Activated CD8-positive, alpha-beta T cell treated with anti-CD3 and anti-CD28 coated beads, Interleukin-2, amount 10 ng/mL, durations not matched to agents 7 days and 5 days (primary cell): ENCODE measurements at regions not wholly inside any gene's neighbourhood (a gene's known extent, or its start where the extent isn't known, plus 50 kb on each side); places are given as distances from the start of the nearest gene placed in this dataset.

Source experiments
- ATAC-seq: fragments of 150-1000 bp; cut with Tn5 transposase; one replicate; pipeline ENCODE4 v1.10.0; 2021; ENCODE audit warnings: moderate library complexity
- CTCF ChIA-PET: fragments of 350-600 bp; sonication (Branson Sonifier 250); formaldehyde crosslinking; loops from one replicate; lab custom pipeline; 2021; ENCODE audit warnings: antibody characterized with exemption; lab: Charles Lee
- POLR2A ChIA-PET: fragments of 350-600 bp; sonication (Branson Sonifier 250); formaldehyde crosslinking; loops from one replicate; lab custom pipeline; 2021; ENCODE audit warnings: antibody characterized with exemption; lab: Charles Lee
- DNase-seq: peaks from one replicate; pipeline ENCODE4 v3.0.0-alpha.2; 2020
- H3K27ac Mint-ChIP-seq: one replicate; pipeline ENCODE4 v1.8.0; 2021; ENCODE audit warnings: mild to moderate bottlenecking, mixed read lengths
- H3K27me3 Mint-ChIP-seq: one replicate; pipeline ENCODE4 v1.8.0; 2021; ENCODE audit warnings: low read depth, mixed read lengths
- H3K36me3 Mint-ChIP-seq: one replicate; pipeline ENCODE4 v1.8.0; 2021; ENCODE audit warnings: low read depth, mixed read lengths
- H3K4me1 Mint-ChIP-seq: one replicate; pipeline ENCODE4 v1.8.0; 2021; ENCODE audit warnings: low read depth, mixed read lengths
- H3K4me3 Mint-ChIP-seq: one replicate; pipeline ENCODE4 v1.8.0; 2021; ENCODE audit warnings: mild to moderate bottlenecking, mixed read lengths
- H3K9me3 Mint-ChIP-seq: one replicate; pipeline ENCODE4 v1.8.0; 2022; ENCODE audit warnings: mixed read lengths; ENCODE audit not compliant: insufficient read depth

DNA sequence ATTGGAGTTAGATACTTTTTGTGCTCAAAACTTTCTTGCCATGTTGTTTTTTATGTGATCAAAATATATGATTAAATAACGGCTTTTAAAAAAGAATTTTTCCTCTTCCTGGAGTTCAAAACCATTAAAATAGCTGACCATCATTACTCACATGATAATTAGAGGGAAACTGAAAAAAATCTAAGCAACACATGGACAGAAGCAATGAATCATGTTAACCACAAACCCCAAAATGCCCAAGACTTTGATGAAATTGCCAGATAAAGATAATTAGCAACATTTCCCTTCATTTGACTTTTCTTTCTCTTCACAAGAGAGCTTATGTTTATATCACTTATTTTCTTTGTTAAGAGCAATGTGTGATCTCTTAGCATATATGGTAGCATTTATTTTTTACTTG is 1294.2 kb downstream of the EFNA5 start:
- no peaks in the 10 kb centered on the region for H3K9me3 Mint-ChIP-seq
- ChIA-PET CTCF (interaction anchor here (1.3 kb wide), 1 partner anchor 9 kb away, joined by 3 read pairs; no protein-coding TSS in a partner anchor), POLR2A (no interaction called here)
- DNase-seq (no peak), ATAC-seq (no peak)
- no peaks in the 10 kb centered on the region for H3K27me3 Mint-ChIP-seq
- H3K36me3 Mint-ChIP-seq: no peaks in the 10 kb centered on the region
- no peak overlapping the region for H3K4me3 Mint-ChIP-seq
- no peak overlapping the region for H3K27ac Mint-ChIP-seq
- H3K4me1 Mint-ChIP-seq: no peaks in the 10 kb centered on the region

DNA sequence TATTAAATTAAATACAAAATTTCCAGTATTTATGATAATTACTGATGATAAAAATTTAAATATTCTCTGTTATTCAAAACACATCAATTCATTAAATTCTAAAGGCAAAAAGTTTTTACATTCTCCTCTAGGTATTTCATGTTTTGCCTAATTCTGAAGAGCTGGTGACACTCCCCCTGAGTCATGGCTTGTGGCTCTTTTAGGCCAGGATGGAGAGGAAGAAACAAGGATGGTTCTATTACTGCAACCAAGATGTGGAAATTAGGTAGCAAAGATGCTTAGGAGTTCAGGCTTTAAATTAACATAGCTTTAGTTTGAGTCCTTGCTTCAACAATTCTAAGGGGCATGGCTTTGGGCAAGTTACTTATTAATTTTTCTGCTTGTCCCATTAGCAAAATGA is 1295.8 kb downstream of the EFNA5 start:
- no peak overlapping the region for H3K4me3 Mint-ChIP-seq
- CTCF ChIA-PET: no interaction called here
- ATAC-seq: no peak
- peaks cover 5% of the 10 kb centered on the region for H3K9me3 Mint-ChIP-seq
- DNase-seq: no peak
- no peaks in the 10 kb centered on the region for H3K36me3 Mint-ChIP-seq
- POLR2A ChIA-PET: no interaction called here
- no peak overlapping the region for H3K27ac Mint-ChIP-seq
- no peaks in the 10 kb centered on the region for H3K27me3 Mint-ChIP-seq
- H3K4me1 Mint-ChIP-seq: no peaks in the 10 kb centered on the region

DNA sequence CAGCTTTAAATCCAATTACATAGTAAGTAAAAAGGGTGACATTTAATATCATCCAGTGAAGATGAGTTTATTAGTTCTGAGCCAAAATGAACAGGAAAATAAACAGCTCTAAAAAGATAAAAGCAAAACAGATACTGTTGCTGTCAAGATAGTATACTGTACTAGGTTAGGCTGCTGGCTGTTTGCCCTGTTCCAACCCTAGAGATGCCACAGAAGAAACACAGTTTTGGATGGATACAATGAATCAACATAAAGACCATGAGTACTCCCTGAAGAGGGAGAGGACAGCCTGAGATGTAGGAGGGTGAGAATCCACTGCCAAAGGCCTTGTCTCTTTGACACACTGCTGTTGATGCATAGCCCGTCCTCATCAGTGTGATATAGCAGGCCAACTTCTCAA is 1302.7 kb downstream of the EFNA5 start:
- Mint-ChIP-seq H3K4me3 (no peak overlapping the region), H3K36me3 (no peaks in the 10 kb centered on the region), H3K27ac (no peak overlapping the region), H3K9me3 (peaks cover 5% of the 10 kb centered on the region), H3K4me1 (no peaks in the 10 kb centered on the region), H3K27me3 (no peaks in the 10 kb centered on the region)
- DNase-seq (no peak), ATAC-seq (no peak)
- ChIA-PET POLR2A (no interaction called here), CTCF (interaction anchor here (1.2 kb wide), 1 partner anchor 8 kb away, joined by 3 read pairs; no protein-coding TSS in a partner anchor)

DNA sequence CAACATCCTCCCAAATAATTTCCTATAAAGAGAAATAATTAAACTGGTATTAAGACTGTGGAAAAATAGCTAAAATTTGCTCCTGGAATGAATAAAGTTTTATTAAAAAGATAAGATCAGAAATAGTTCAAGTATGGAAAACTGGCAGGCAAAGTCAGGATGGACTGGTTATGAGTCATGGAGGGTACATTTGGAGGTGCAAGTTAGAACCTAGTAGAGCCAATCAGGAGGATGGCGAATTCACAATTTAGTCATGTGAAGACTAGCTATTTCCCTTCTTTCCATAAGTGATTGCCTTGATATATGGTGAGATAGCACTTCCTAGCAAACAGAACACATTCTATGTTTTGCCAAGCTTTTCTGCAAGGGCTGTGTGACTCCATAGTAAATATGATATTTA is 1303.5 kb downstream of the EFNA5 start:
- no peak for ATAC-seq
- Mint-ChIP-seq H3K4me3 (no peak overlapping the region), H3K4me1 (no peaks in the 10 kb centered on the region), H3K27me3 (no peaks in the 10 kb centered on the region), H3K9me3 (peaks cover 9% of the 10 kb centered on the region), H3K36me3 (no peaks in the 10 kb centered on the region), H3K27ac (no peak overlapping the region)
- no peak for DNase-seq
- ChIA-PET CTCF (interaction anchor here (1.2 kb wide), 1 partner anchor 9 kb away, joined by 3 read pairs; no protein-coding TSS in a partner anchor), POLR2A (no interaction called here)

DNA sequence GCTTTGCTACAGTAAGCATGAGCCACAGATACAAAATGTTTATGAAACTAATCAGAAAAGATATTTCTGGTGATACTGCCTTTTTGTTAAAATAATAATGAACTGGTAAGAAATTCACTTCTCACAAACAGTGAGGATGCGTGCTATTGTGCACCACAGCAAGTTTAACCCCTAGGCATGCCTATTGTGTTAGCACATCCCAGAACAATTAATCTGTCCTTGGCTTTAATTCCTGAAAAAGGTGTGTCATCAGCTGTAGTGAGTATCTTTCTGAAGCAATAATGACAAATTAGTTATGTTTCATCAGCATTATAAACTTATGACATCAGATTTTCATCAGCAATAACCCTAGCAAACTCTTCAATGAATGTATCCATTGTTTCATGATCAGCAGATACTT is 1307.2 kb downstream of the EFNA5 start:
- peaks cover 7% of the 10 kb centered on the region for H3K9me3 Mint-ChIP-seq
- ChIA-PET CTCF (no interaction called here), POLR2A (no interaction called here)
- ATAC-seq: no peak
- no peak for DNase-seq
- no peak overlapping the region for H3K4me3 Mint-ChIP-seq
- no peak overlapping the region for H3K27ac Mint-ChIP-seq
- no peaks in the 10 kb centered on the region for H3K27me3 Mint-ChIP-seq
- H3K4me1 Mint-ChIP-seq: no peaks in the 10 kb centered on the region
- no peaks in the 10 kb centered on the region for H3K36me3 Mint-ChIP-seq

DNA sequence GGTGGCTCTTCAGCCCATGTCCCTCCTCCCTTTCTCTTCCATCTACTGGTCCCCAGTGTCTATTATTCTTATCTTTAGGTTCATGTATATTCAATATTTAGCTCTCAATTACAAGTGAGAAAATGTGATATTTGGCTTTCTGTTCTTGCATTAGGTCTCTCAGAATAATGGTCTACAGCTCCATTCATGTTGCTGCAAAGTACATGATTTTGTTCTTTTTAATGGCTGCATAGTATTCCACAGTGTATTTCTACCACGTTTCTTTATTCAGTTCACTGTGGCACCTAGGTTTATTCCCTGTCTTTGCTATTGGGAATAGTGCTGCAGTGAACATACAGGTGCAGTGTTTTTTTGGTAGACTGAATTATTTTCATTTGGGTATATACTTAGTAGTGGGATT is 1308.8 kb downstream of the EFNA5 start:
- no peaks in the 10 kb centered on the region for H3K27me3 Mint-ChIP-seq
- no peak overlapping the region for H3K4me3 Mint-ChIP-seq
- no peak for DNase-seq
- ChIA-PET POLR2A (no interaction called here), CTCF (no interaction called here)
- no peak for ATAC-seq
- H3K4me1 Mint-ChIP-seq: no peaks in the 10 kb centered on the region
- H3K36me3 Mint-ChIP-seq: no peaks in the 10 kb centered on the region
- peaks cover 7% of the 10 kb centered on the region for H3K9me3 Mint-ChIP-seq
- H3K27ac Mint-ChIP-seq: no peak overlapping the region

DNA sequence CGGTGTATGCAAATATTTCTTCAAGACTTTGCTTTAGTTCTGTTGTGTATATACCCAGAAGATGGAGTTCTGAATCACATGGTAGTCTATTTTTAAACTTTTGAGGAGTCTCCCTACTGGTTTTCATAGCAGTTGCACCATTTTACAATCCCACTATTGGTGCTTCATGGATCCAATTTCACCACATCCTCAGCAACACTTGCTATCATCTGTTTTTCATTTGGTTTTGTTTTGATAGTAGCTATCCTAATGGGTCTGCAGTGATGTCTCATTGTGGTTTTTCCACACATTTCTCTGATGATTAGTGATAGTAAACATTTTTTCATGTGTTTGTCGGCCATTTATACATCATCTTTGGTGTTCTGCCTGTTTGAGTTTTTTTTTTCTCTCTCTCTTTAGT is 1339.3 kb downstream of the EFNA5 start:
- ChIA-PET POLR2A (no interaction called here), CTCF (no interaction called here)
- Mint-ChIP-seq H3K9me3 (peaks cover 8% of the 10 kb centered on the region), H3K27ac (no peak overlapping the region), H3K36me3 (no peaks in the 10 kb centered on the region), H3K4me3 (no peak overlapping the region), H3K4me1 (no peaks in the 10 kb centered on the region), H3K27me3 (no peaks in the 10 kb centered on the region)
- DNase-seq (no peak), ATAC-seq (no peak)

DNA sequence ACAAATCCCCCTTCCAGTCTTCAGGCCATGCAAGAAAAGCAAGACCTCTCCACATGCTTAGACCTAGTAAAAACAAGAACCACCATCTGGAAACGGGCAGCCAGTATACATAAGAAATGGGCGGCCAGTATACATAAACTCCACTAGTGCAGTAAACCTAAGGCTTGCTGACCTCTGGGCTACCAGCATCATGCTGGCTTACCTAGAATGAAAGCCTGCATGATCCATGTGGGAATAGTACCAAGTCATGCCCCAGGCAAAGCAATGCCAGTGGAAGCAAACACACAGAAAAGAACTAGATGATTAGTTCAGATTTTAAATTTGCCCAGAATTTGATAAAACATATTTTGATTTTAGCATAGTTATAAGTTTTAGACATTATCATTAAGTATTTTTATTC is 1346.4 kb downstream of the EFNA5 start:
- no peak overlapping the region for H3K4me3 Mint-ChIP-seq

DNA sequence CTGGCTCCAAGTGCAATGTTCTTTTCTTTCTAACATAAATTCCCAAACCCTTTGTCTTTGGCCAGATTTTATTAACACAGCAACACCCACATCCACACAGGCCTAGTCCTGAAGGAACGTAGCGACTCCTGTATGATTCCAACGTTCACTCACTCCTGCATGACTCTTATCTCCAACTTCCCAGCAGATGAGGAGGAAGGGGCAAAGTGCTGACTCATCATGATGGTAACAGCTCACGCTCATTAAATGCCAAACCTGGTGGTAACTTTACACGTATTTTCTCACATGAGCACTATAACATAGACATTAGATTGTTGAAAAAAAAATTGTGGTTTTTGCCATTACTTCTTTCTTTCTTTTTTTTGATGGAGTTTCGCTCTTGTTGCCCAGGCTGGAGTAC is 1349.5 kb downstream of the EFNA5 start:
- DNase-seq: no peak
- ATAC-seq: no peak
- Mint-ChIP-seq H3K27ac (no peak overlapping the region), H3K4me1 (no peaks in the 10 kb centered on the region), H3K4me3 (no peak overlapping the region), H3K27me3 (no peaks in the 10 kb centered on the region), H3K9me3 (peaks cover 3% of the 10 kb centered on the region), H3K36me3 (no peaks in the 10 kb centered on the region)
- POLR2A ChIA-PET: no interaction called here
- CTCF ChIA-PET: no interaction called here

More for the DNA sequence above, 1346.4 kb downstream of the EFNA5 start:
- H3K27me3 Mint-ChIP-seq: no peaks in the 10 kb centered on the region
- no peaks in the 10 kb centered on the region for H3K4me1 Mint-ChIP-seq
- no peak for DNase-seq
- ChIA-PET CTCF (no interaction called here), POLR2A (no interaction called here)
- H3K36me3 Mint-ChIP-seq: no peaks in the 10 kb centered on the region
- peaks cover 12% of the 10 kb centered on the region for H3K9me3 Mint-ChIP-seq
- no peak overlapping the region for H3K27ac Mint-ChIP-seq
- no peak for ATAC-seq

DNA sequence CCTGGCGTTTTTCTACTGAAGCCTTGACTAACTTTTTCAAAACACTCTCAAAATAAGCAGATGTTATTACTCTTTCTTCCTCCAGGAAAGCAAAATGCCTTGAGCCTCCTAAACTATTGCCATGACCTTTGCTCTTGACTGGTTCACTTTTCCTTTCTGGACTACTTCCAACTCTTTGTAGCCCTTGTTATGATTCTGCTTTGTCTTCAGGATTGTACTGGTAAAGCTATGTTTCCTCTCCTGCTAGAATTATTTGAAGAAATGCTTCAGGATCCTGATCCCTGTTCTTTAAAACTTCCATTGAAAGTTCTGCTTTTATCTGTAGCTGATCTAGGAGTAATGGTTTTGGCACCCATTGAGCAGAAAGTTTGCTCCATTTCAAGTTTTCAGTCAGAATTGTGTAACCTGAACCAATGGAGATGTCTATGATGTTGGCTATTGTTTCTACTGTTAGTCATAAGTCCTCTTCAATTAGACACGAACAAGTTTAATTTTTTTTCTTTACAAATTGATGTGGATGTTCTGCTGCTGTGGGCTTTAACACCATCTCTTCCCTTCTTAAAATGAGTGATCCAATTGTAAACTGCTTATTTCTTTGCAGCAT is 1356.4 kb downstream of the EFNA5 start:
- no peak overlapping the region for H3K4me3 Mint-ChIP-seq
- H3K27me3 Mint-ChIP-seq: no peaks in the 10 kb centered on the region
- H3K27ac Mint-ChIP-seq: no peak overlapping the region
- no peaks in the 10 kb centered on the region for H3K9me3 Mint-ChIP-seq
- DNase-seq: no peak
- ATAC-seq: no peak
- no peaks in the 10 kb centered on the region for H3K4me1 Mint-ChIP-seq
- no peaks in the 10 kb centered on the region for H3K36me3 Mint-ChIP-seq
- ChIA-PET POLR2A (no interaction called here), CTCF (no interaction called here)

DNA sequence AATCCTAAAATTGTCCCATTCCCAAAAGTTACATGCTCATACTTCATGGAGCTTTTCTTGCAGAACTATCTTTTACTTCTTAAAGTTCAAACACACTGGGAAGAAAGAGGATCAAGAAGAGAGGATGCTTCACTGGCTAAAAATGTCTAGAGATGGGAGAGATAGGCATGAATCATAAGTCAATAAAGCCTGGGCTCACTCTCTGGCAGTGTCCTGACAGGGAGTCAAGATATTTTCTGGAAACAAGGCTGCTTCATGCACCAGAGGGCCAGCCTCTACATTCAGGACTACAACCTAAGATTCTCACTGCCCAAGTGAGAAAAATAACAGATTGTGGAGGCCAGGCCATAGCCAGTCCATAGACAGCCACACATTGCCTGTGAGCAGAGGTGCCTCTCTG is 1358.4 kb downstream of the EFNA5 start:
- H3K9me3 Mint-ChIP-seq: no peaks in the 10 kb centered on the region
- no peak overlapping the region for H3K4me3 Mint-ChIP-seq
- H3K36me3 Mint-ChIP-seq: no peaks in the 10 kb centered on the region
- no peaks in the 10 kb centered on the region for H3K4me1 Mint-ChIP-seq
- H3K27me3 Mint-ChIP-seq: no peaks in the 10 kb centered on the region
- H3K27ac Mint-ChIP-seq: no peak overlapping the region
- ATAC-seq (no peak), DNase-seq (no peak)
- CTCF ChIA-PET: no interaction called here
- POLR2A ChIA-PET: no interaction called here

DNA sequence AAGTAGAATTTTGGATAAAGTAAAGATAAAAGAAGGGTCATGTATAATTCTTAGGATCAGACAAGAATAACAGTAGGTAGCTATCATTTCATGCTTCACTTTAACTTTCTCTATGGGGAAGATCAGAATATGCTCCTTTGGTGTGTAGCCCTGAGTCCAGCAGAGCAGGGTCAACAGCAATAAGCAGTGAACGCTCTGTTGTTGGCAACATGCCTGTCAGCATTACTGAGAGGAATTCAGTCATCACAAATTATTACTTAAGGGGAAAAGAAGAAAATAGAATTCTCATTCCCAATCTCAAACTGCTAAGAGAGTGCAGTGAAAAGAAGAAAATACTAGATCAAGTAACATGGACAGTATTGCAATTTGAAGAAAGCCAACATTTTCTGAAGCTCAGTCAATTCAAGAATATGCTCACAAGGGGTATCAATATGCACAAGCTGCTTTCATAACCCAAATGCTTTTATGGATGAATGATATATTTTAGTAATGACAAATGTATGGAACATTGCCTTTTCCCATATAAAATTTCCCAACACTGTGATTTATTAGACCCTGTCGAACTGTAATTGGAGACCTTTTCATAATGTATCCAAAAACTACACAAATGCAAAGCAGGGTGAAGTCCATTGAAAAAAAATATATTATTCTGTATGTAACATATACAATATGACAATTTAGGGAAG is 1359.4 kb downstream of the EFNA5 start:
- Mint-ChIP-seq H3K4me3 (no peak overlapping the region), H3K27me3 (no peaks in the 10 kb centered on the region), H3K4me1 (no peaks in the 10 kb centered on the region), H3K9me3 (no peaks in the 10 kb centered on the region), H3K27ac (no peak overlapping the region), H3K36me3 (no peaks in the 10 kb centered on the region)
- DNase-seq (no peak), ATAC-seq (no peak)
- CTCF ChIA-PET: no interaction called here
- POLR2A ChIA-PET: no interaction called here
